ENCODE measurements at regions not wholly inside any gene's neighbourhood (a gene's known extent, or its start where the extent isn't known, plus 50 kb on each side); places are given as distances from the start of the nearest gene placed in this dataset.

DNA sequence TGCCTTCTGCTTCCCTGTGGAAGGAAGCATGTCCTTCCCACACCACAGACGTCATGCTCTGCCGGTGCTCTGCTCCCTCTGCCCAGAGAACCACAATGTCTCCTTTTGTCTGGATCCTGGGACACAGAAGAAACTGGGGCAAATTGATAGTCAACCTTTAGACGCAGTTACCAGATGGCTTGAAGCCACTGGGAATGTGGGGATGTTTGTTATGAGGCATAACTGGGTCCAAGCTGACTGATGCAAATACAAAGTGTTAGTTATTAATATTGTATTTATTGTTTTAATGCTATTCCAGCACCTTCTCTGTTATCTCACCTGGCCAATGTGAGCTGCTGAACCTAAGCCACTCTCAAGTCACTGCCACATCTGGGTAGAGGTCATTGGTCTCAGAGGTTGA lies 322.2 kb downstream of the SHANK2 start:
- TF ChIP-seq, protein P1, sequence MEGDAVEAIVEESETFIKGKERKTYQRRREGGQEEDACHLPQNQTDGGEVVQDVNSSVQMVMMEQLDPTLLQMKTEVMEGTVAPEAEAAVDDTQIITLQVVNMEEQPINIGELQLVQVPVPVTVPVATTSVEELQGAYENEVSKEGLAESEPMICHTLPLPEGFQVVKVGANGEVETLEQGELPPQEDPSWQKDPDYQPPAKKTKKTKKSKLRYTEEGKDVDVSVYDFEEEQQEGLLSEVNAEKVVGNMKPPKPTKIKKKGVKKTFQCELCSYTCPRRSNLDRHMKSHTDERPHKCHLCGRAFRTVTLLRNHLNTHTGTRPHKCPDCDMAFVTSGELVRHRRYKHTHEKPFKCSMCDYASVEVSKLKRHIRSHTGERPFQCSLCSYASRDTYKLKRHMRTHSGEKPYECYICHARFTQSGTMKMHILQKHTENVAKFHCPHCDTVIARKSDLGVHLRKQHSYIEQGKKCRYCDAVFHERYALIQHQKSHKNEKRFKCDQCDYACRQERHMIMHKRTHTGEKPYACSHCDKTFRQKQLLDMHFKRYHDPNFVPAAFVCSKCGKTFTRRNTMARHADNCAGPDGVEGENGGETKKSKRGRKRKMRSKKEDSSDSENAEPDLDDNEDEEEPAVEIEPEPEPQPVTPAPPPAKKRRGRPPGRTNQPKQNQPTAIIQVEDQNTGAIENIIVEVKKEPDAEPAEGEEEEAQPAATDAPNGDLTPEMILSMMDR (conservative IDR thresholded peaks at IDR 0.05; ENCODE audit: low read depth in 2 of 2) = no peak
- TF ChIP-seq EZH2 (IDR thresholded peaks at IDR 0.05; ENCODE audit: low read depth, unreplicated experiment) = no peak
- TF ChIP-seq, protein P2, sequence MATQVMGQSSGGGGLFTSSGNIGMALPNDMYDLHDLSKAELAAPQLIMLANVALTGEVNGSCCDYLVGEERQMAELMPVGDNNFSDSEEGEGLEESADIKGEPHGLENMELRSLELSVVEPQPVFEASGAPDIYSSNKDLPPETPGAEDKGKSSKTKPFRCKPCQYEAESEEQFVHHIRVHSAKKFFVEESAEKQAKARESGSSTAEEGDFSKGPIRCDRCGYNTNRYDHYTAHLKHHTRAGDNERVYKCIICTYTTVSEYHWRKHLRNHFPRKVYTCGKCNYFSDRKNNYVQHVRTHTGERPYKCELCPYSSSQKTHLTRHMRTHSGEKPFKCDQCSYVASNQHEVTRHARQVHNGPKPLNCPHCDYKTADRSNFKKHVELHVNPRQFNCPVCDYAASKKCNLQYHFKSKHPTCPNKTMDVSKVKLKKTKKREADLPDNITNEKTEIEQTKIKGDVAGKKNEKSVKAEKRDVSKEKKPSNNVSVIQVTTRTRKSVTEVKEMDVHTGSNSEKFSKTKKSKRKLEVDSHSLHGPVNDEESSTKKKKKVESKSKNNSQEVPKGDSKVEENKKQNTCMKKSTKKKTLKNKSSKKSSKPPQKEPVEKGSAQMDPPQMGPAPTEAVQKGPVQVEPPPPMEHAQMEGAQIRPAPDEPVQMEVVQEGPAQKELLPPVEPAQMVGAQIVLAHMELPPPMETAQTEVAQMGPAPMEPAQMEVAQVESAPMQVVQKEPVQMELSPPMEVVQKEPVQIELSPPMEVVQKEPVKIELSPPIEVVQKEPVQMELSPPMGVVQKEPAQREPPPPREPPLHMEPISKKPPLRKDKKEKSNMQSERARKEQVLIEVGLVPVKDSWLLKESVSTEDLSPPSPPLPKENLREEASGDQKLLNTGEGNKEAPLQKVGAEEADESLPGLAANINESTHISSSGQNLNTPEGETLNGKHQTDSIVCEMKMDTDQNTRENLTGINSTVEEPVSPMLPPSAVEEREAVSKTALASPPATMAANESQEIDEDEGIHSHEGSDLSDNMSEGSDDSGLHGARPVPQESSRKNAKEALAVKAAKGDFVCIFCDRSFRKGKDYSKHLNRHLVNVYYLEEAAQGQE (IDR thresholded peaks at IDR 0.05; ENCODE audit: unreplicated experiment) = no peak
- TF ChIP-seq, protein P3, sequence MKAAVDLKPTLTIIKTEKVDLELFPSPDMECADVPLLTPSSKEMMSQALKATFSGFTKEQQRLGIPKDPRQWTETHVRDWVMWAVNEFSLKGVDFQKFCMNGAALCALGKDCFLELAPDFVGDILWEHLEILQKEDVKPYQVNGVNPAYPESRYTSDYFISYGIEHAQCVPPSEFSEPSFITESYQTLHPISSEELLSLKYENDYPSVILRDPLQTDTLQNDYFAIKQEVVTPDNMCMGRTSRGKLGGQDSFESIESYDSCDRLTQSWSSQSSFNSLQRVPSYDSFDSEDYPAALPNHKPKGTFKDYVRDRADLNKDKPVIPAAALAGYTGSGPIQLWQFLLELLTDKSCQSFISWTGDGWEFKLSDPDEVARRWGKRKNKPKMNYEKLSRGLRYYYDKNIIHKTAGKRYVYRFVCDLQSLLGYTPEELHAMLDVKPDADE (IDR thresholded peaks at IDR 0.05) = no peak
- TF ChIP-seq POLR2AphosphoS5 (IDR thresholded peaks at IDR 0.05; ENCODE audit: low read depth) = no peak
- TF ChIP-seq EZH2phosphoT487 (IDR thresholded peaks at IDR 0.05; ENCODE audit: unreplicated experiment) = no peak
- TF ChIP-seq STAT1 (IDR thresholded peaks at IDR 0.05; ENCODE audit: unreplicated experiment) = no peak
- no peak for TF ChIP-seq NANOG (IDR thresholded peaks at IDR 0.05; ENCODE audit: borderline replicate concordance)
- TF ChIP-seq CREB1 (CRISPR knock-in tag; IDR thresholded peaks at IDR 0.05; ENCODE audit: low read depth) = no peak

All from GM23338 (cell line).